H9 (cell line): ENCODE measurements at regions not wholly inside any gene's neighbourhood (a gene's known extent, or its start where the extent isn't known, plus 50 kb on each side); places are given as distances from the start of the nearest gene placed in this dataset.

Source experiments
- DNase-seq: peaks from one replicate; pipeline ENCODE4 v3.0.0-alpha.2; 2017
- H2AFZ ChIP-seq: one replicate; pipeline ENCODE4 v1.6.1; 2013; ENCODE audit warnings: mild to moderate bottlenecking, low read length, control low read depth, moderate library complexity
- H2AK5ac ChIP-seq: 2 replicates; pipeline ENCODE4 v1.6.1; 2013; ENCODE audit warnings: low read length, control low read depth, mixed read lengths; ENCODE audit not compliant: insufficient read length
- H2BK120ac ChIP-seq: one replicate; pipeline ENCODE4 v1.6.1; 2013; ENCODE audit warnings: low read depth, mild to moderate bottlenecking, low read length, control low read depth, inconsistent platforms; ENCODE audit not compliant: poor library complexity, severe bottlenecking
- H2BK12ac ChIP-seq: 2 replicates; pipeline ENCODE4 v1.6.1; 2013; ENCODE audit warnings: low read length, control low read depth, mixed read lengths, low read depth; ENCODE audit not compliant: insufficient read length
- H2BK15ac ChIP-seq: 2 replicates; pipeline ENCODE4 v1.6.1; 2013; ENCODE audit warnings: low read depth, low read length, control low read depth
- H2BK20ac ChIP-seq: one replicate; pipeline ENCODE4 v1.6.1; 2013; ENCODE audit warnings: low read depth, mild to moderate bottlenecking, low read length, control low read depth, inconsistent platforms; ENCODE audit not compliant: poor library complexity, severe bottlenecking
- H2BK5ac ChIP-seq: 2 replicates; pipeline ENCODE4 v1.6.1; 2013; ENCODE audit warnings: low read length, control low read depth, mixed read lengths; ENCODE audit not compliant: insufficient read length
- H3K14ac ChIP-seq: 2 replicates; pipeline ENCODE4 v1.6.1; 2013; ENCODE audit warnings: low read length, control low read depth; ENCODE audit not compliant: insufficient read depth
- H3K18ac ChIP-seq: 2 replicates; pipeline ENCODE4 v1.6.1; 2013; ENCODE audit warnings: low read depth, mild to moderate bottlenecking, mixed read lengths, low read length, control low read depth; ENCODE audit not compliant: insufficient read length
- H3K23ac ChIP-seq: 2 replicates; pipeline ENCODE4 v1.6.1; 2013; ENCODE audit warnings: low read length, control low read depth, mixed read lengths, low read depth; ENCODE audit not compliant: insufficient read length
- H3K23me2 ChIP-seq: 2 replicates; pipeline ENCODE4 v1.6.1; 2013; ENCODE audit warnings: low read depth, mild to moderate bottlenecking, mixed read lengths, low read length, control low read depth; ENCODE audit not compliant: insufficient read length, poor library complexity, severe bottlenecking
- H3K27ac ChIP-seq: 2 replicates; pipeline ENCODE4 v1.5.1; 2013; ENCODE audit warnings: low read length, control low read depth, mixed read lengths, low read depth; ENCODE audit not compliant: insufficient read length
- H3K27me3 ChIP-seq: 2 replicates; pipeline ENCODE4 v1.6.1; 2013; ENCODE audit warnings: low read length, control low read depth, inconsistent platforms; ENCODE audit not compliant: insufficient read depth
- H3K4ac ChIP-seq: 2 replicates; pipeline ENCODE4 v1.6.1; 2013; ENCODE audit warnings: low read depth, mild to moderate bottlenecking, control low read depth, inconsistent platforms, low read length, moderate library complexity
- H3K4me1 ChIP-seq: 2 replicates; pipeline ENCODE4 v1.6.1; 2013; ENCODE audit warnings: low read length, control low read depth, inconsistent platforms; ENCODE audit not compliant: insufficient read depth
- H3K4me2 ChIP-seq: 2 replicates; pipeline ENCODE4 v1.6.1; 2013; ENCODE audit warnings: low read length, control low read depth, mixed read lengths; ENCODE audit not compliant: insufficient read length, insufficient read depth
- H3K56ac ChIP-seq: 2 replicates; pipeline ENCODE4 v1.6.1; 2013; ENCODE audit warnings: low read depth, mild to moderate bottlenecking, mixed read lengths, low read length, control low read depth; ENCODE audit not compliant: insufficient read length
- H3K79me1 ChIP-seq: 2 replicates; pipeline ENCODE4 v1.6.1; 2013; ENCODE audit warnings: low read depth, mild to moderate bottlenecking, moderate library complexity, low read length, control low read depth, inconsistent platforms; ENCODE audit not compliant: insufficient read depth, poor library complexity, severe bottlenecking
- H3K79me2 ChIP-seq: 2 replicates; pipeline ENCODE4 v1.6.1; 2013; ENCODE audit warnings: low read length, control low read depth, inconsistent platforms; ENCODE audit not compliant: insufficient read depth
- H3K9ac ChIP-seq: 2 replicates; pipeline ENCODE4 v1.6.1; 2013; ENCODE audit warnings: low read length, control low read depth, mixed read lengths; ENCODE audit not compliant: insufficient read length; ENCODE audit errors: extremely low read depth
- H3K9me3 ChIP-seq: one replicate; pipeline ENCODE4 v1.6.1; 2013; ENCODE audit warnings: low read depth, low read length, inconsistent platforms; ENCODE audit not compliant: control insufficient read depth
- H3T11ph ChIP-seq: one replicate; pipeline ENCODE4 v1.6.1; 2013; ENCODE audit warnings: mild to moderate bottlenecking, low read length, control low read depth, inconsistent platforms
- H4K20me1 ChIP-seq: one replicate; pipeline ENCODE4 v1.6.1; 2013; ENCODE audit not compliant: control insufficient read depth, insufficient read length, insufficient read depth
- H4K5ac ChIP-seq: 2 replicates; pipeline ENCODE4 v1.6.1; 2013; ENCODE audit warnings: low read depth, mild to moderate bottlenecking, mixed read lengths, low read length, control low read depth; ENCODE audit not compliant: insufficient read length
- H4K8ac ChIP-seq: replicated peaks from 2 replicates; pipeline ENCODE4 v1.6.1; 2013; ENCODE audit warnings: low read length, control low read depth, mixed read lengths, low read depth; ENCODE audit not compliant: insufficient read length
- H4K91ac ChIP-seq: 2 replicates; pipeline ENCODE4 v1.6.1; 2013; ENCODE audit warnings: low read depth, mild to moderate bottlenecking, moderate library complexity, mixed read lengths, low read length, control low read depth; ENCODE audit not compliant: insufficient read length
- H3K27ac Mint-ChIP-seq, 3 experiments: 2 replicates in 2 of 3; 3 replicates in 1 of 3; pipeline ENCODE4 v1.8.0; 2020 to 2021; ENCODE audit warnings: mixed read lengths in 3 of 3, mild to moderate bottlenecking in 1 of 3, moderate library complexity in 1 of 3
- H3K27me3 Mint-ChIP-seq: 2 replicates; pipeline ENCODE4 v1.8.0; 2021; ENCODE audit warnings: low read depth, mild to moderate bottlenecking, moderate library complexity, mixed read lengths
- H3K36me3 Mint-ChIP-seq, 3 experiments: 2 replicates in 2 of 3; 3 replicates in 1 of 3; pipeline ENCODE4 v1.8.0; 2020 to 2021; ENCODE audit warnings: low read depth in 3 of 3, mixed read lengths in 3 of 3; ENCODE audit not compliant: insufficient read depth in 1 of 3
- H3K4me1 Mint-ChIP-seq, 2 experiments: 2 replicates each; pipeline ENCODE4 v1.8.0; 2020; ENCODE audit warnings: mixed read lengths in 2 of 2
- H3K4me3 Mint-ChIP-seq, 2 experiments: 2 replicates in 1 of 2; 3 replicates in 1 of 2; pipeline ENCODE4 v1.8.0; 2020 to 2021; ENCODE audit warnings: mild to moderate bottlenecking in 2 of 2, mixed read lengths in 2 of 2, moderate library complexity in 1 of 2
- H3K9me3 Mint-ChIP-seq, 2 experiments: 2 replicates in 1 of 2; 3 replicates in 1 of 2; pipeline ENCODE4 v1.8.0; 2020; ENCODE audit warnings: mild to moderate bottlenecking in 2 of 2, mixed read lengths in 2 of 2, moderate library complexity in 1 of 2
- WGBS: extraction: QIAGEN DNeasy Blood & Tissue Kit; methylation state at CpG from one replicate; pipeline ENCODE4 v1.1.7; 2013; ENCODE audit warnings: missing lambda C conversion rate, low lambda C conversion rate, mixed read lengths; ENCODE audit not compliant: insufficient read length; ENCODE audit errors: extremely low coverage; 5-methylcytosine and 5-hydroxymethylcytosine counted together
- TF ChIP-seq, protein P1 (sequence below): fragments of 200-600 bp; sonication (generic); conservative IDR thresholded peaks from 3 replicates; pipeline ENCODE4 v1.8.0; 2021; ENCODE audit warnings: antibody characterized with exemption, mild to moderate bottlenecking

DNA sequence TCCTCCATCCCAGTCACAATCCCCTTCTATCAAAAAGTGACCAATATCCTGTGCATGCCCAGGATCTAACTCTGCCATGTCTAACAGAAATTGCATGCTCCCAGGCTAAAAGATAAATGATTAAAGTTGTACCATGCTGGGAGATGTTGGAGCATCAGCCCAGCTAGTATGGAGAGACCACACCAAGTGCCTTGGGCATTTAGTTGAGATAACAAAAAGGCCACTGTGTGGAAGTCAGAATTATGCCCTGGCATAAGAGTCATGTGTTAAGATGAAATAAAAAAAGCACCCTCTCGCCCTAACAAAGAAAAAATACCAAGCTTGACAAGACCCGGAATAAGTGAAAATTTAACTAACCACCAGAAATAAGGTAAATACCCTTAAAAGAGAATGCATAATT is 155.9 kb upstream of the CENPE start:
- H3K4me3 Mint-ChIP-seq = no peak overlapping the region
- peaks cover 10 to 21% of the 10 kb centered on the region in 2 experiments for H3K9me3 Mint-ChIP-seq
- Histone ChIP-seq H2BK12ac (no peak overlapping the region), H2BK20ac (no peak overlapping the region), H3K27me3 (no peaks in the 10 kb centered on the region), H3K18ac (no peak overlapping the region), H2AFZ (no peak overlapping the region), H3K56ac (no peak overlapping the region), H3K9me3 (peaks cover 12% of the 10 kb centered on the region), H4K20me1 (no peaks in the 10 kb centered on the region), H4K5ac (no peak overlapping the region), H3K14ac (no peak overlapping the region), H3K4me2 (no peak overlapping the region), H3K9ac (no peak overlapping the region), H2AK5ac (no peak overlapping the region), H3K23me2 (no peaks in the 10 kb centered on the region), H4K8ac (no peak overlapping the region), H4K91ac (no peak overlapping the region), H2BK120ac (no peak overlapping the region), H3K23ac (no peak overlapping the region), H2BK15ac (no peak overlapping the region), H3K4ac (no peak overlapping the region), H3K79me1 (no peaks in the 10 kb centered on the region), H3K79me2 (no peaks in the 10 kb centered on the region), H3T11ph (no peak overlapping the region), H3K27ac (no peak overlapping the region), H2BK5ac (no peak overlapping the region), H3K4me1 (no peaks in the 10 kb centered on the region)
- DNase-seq = no peak
- peaks cover 0 to 3% of the 10 kb centered on the region in 2 experiments; a peak in 2 of 4 replicates for H3K4me1 Mint-ChIP-seq
- TF ChIP-seq, protein P1, sequence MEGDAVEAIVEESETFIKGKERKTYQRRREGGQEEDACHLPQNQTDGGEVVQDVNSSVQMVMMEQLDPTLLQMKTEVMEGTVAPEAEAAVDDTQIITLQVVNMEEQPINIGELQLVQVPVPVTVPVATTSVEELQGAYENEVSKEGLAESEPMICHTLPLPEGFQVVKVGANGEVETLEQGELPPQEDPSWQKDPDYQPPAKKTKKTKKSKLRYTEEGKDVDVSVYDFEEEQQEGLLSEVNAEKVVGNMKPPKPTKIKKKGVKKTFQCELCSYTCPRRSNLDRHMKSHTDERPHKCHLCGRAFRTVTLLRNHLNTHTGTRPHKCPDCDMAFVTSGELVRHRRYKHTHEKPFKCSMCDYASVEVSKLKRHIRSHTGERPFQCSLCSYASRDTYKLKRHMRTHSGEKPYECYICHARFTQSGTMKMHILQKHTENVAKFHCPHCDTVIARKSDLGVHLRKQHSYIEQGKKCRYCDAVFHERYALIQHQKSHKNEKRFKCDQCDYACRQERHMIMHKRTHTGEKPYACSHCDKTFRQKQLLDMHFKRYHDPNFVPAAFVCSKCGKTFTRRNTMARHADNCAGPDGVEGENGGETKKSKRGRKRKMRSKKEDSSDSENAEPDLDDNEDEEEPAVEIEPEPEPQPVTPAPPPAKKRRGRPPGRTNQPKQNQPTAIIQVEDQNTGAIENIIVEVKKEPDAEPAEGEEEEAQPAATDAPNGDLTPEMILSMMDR = no peak
- WGBS = no CpG with 5 or more reads among the region's 2 CpGs
- no peak overlapping the region for H3K27ac Mint-ChIP-seq
- peaks cover 12 to 19% (median 15%) of the 10 kb centered on the region in 3 experiments for H3K36me3 Mint-ChIP-seq
- H3K27me3 Mint-ChIP-seq = no peaks in the 10 kb centered on the region
